Lung (tissue), 11 donors: ENCODE measurements at regions not wholly inside any gene's neighbourhood (a gene's known extent, or its start where the extent isn't known, plus 50 kb on each side); places are given as distances from the start of the nearest gene placed in this dataset.

Experiments
- ATAC-seq: fragments of 200-7000 bp; cut with Tn5 transposase; one replicate; pipeline ENCODE4 v1.9.1; 2020; ENCODE audit warnings: moderate number of reproducible peaks; ENCODE audit not compliant: insufficient read depth, low FRiP score
- DNase-seq, 3 donors: peaks; one replicate each; pipeline ENCODE4 v3.0.0-alpha.2; 2013 to 2017
- H3K27ac ChIP-seq, 2 donors: one replicate each; pipeline ENCODE4 v1.5.1; 2013; ENCODE audit warnings: mild to moderate bottlenecking in 2 of 2, moderate library complexity in 2 of 2, control low read depth in 1 of 2, inconsistent platforms in 1 of 2, low read depth in 1 of 2, low read length in 1 of 2
- H3K27me3 ChIP-seq, 3 donors: one replicate each; pipeline ENCODE4 v1.5.1; 2013; ENCODE audit warnings: low read length in 2 of 3; ENCODE audit not compliant: control insufficient read depth in 3 of 3, insufficient read depth in 3 of 3
- H3K36me3 ChIP-seq, 4 donors: one replicate each; pipeline ENCODE4 v1.5.1; 2013; ENCODE audit warnings: low read length in 4 of 4, mild to moderate bottlenecking in 1 of 4, moderate library complexity in 1 of 4; ENCODE audit not compliant: control insufficient read depth in 4 of 4, insufficient read depth in 4 of 4
- H3K4me1 ChIP-seq, 5 donors: one replicate each; pipeline ENCODE4 v1.5.1; 2013; ENCODE audit warnings: low read length in 5 of 5, mild to moderate bottlenecking in 2 of 5, moderate library complexity in 1 of 5; ENCODE audit not compliant: control insufficient read depth in 5 of 5, insufficient read depth in 5 of 5
- H3K4me3 ChIP-seq: one replicate; pipeline ENCODE4 v1.5.1; 2013; ENCODE audit warnings: mild to moderate bottlenecking, control low read depth, moderate library complexity
- H3K9ac ChIP-seq, 2 donors: one replicate each; pipeline ENCODE4 v1.5.1; 2013; ENCODE audit warnings: low read length in 2 of 2, control low read depth in 1 of 2; ENCODE audit not compliant: insufficient read depth in 1 of 2
- H3K9me3 ChIP-seq, 4 donors: one replicate each; pipeline ENCODE4 v1.5.1; 2013; ENCODE audit warnings: low read length in 3 of 4, mild to moderate bottlenecking in 1 of 4, moderate library complexity in 1 of 4; ENCODE audit not compliant: control insufficient read depth in 4 of 4, insufficient read depth in 3 of 4
- CTCF ChIP-seq: IDR thresholded peaks from 2 replicates; pipeline ENCODE4 v1.5.1; 2012; ENCODE audit warnings: mild to moderate bottlenecking; ENCODE audit errors: control extremely low read depth, extremely low read depth
- WGBS, 2 donors: extraction: QIAGEN DNeasy Blood & Tissue Kit; methylation state at CpG; one replicate each; pipeline ENCODE4 v1.1.7; 2013; 5-methylcytosine and 5-hydroxymethylcytosine counted together
- donor health status: control.
- donor health status: control.
- donor health status: Bipolar disorder and iron deficiency.
- donor health status: healthy.
- donor health status: DM: yes; HTN: yes; CAD: no.

- no peak overlapping the region for H3K9ac ChIP-seq
- no peak overlapping the region for H3K4me3 ChIP-seq
- 69 to 71% methylated on average over 7 of the region's 7 CpGs for WGBS, 2 donors
- H3K36me3 ChIP-seq = no peaks in the 10 kb centered on the region
- no peak for DNase-seq
- ATAC-seq = no peak
- peaks cover 0 to 3% (median 3%) of the 10 kb centered on the region in 3 donors for H3K27me3 ChIP-seq
- H3K4me1 ChIP-seq = peaks cover 0 to 7% (median 0%) of the 10 kb centered on the region in 5 donors
- TF ChIP-seq CTCF = no peak
- H3K27ac ChIP-seq = no peak overlapping the region
- H3K9me3 ChIP-seq = peaks cover 0 to 3% (median 0%) of the 10 kb centered on the region in 4 donors
Observed at GRCh38 chr3:127464642-127465041, 125.9 kb downstream of the TPRA1 start.

GRCh38 chr3:127462111-127462655, 128.3 kb downstream of the TPRA1 start:
- WGBS, 2 donors = 85 to 90% methylated on average over 8 of the region's 8 CpGs
- Histone ChIP-seq H3K27ac (no peak overlapping the region), H3K4me3 (no peak overlapping the region), H3K9me3 (no peaks in the 10 kb centered on the region), H3K36me3 (no peaks in the 10 kb centered on the region), H3K27me3 (peaks cover 0 to 21% (median 19%) of the 10 kb centered on the region in 3 donors), H3K4me1 (peaks cover 0 to 4% (median 0%) of the 10 kb centered on the region in 5 donors), H3K9ac (no peak overlapping the region)
- no peak for DNase-seq
- TF ChIP-seq CTCF = no peak
- no peak for ATAC-seq

GRCh38 chr3:127461286-127461910, 129.1 kb downstream of the TPRA1 start:
- Histone ChIP-seq H3K27ac (no peak overlapping the region), H3K9me3 (no peaks in the 10 kb centered on the region), H3K27me3 (peaks cover 0 to 28% (median 21%) of the 10 kb centered on the region in 3 donors), H3K36me3 (no peaks in the 10 kb centered on the region), H3K4me1 (peaks cover 0 to 8% (median 0%) of the 10 kb centered on the region in 5 donors), H3K9ac (no peak overlapping the region), H3K4me3 (no peak overlapping the region)
- no peak for TF ChIP-seq CTCF
- ATAC-seq (no peak), DNase-seq (no peak)
- WGBS, 2 donors = 81 to 88% methylated on average over 10 of the region's 10 CpGs
